ENCODE measurements at regions not wholly inside any gene's neighbourhood (a gene's known extent, or its start where the extent isn't known, plus 50 kb on each side); places are given as distances from the start of the nearest gene placed in this dataset.

DNA sequence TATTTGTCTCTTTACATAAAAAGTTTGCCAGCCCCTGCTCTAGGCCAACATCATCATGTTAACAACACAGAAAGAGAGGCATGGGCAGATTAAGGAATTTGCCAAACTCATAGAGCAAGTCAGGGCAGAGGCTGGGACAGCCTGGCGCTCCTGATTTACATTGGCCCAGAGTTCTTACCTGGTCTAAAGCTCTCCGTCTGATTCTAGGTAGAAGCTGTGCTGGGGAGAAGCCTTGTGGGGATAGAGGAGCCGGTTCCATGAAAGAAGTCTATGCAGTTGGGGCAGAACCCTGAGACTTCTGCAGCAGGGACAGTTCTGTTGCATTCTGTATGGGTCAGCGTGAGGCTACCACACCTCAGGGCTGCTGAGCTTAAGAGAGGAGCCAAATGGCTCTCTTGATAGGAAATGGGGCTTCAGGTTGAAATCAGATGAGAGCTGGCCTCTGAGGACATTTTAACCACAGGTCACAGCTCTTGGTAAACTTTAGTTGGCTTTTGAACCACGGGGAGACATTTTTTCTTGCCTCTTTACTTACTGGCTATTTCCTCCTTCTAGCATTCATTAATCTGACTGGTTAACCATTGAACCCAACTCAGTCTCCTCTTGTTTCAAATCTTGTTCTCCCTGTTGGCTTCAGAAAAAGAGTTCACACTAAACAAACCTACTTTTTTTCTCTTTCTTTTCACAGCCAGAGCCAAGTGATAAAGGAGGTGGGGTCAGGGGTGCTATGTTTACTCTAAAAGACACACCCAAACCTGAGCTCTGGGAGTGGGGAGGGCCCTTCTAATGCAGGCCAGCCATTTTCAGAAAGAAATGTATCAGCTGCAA is 250.7 kb downstream of the OPA1 start:
- TF ChIP-seq, protein P1, sequence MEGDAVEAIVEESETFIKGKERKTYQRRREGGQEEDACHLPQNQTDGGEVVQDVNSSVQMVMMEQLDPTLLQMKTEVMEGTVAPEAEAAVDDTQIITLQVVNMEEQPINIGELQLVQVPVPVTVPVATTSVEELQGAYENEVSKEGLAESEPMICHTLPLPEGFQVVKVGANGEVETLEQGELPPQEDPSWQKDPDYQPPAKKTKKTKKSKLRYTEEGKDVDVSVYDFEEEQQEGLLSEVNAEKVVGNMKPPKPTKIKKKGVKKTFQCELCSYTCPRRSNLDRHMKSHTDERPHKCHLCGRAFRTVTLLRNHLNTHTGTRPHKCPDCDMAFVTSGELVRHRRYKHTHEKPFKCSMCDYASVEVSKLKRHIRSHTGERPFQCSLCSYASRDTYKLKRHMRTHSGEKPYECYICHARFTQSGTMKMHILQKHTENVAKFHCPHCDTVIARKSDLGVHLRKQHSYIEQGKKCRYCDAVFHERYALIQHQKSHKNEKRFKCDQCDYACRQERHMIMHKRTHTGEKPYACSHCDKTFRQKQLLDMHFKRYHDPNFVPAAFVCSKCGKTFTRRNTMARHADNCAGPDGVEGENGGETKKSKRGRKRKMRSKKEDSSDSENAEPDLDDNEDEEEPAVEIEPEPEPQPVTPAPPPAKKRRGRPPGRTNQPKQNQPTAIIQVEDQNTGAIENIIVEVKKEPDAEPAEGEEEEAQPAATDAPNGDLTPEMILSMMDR (IDR thresholded peaks at IDR 0.05): no peak
- no peak for TF ChIP-seq POLR2A (IDR thresholded peaks at IDR 0.05)
- TF ChIP-seq EP300 (IDR thresholded peaks at IDR 0.05): no peak
